ENCODE measurements at regions not wholly inside any gene's neighbourhood (a gene's known extent, or its start where the extent isn't known, plus 50 kb on each side); places are given as distances from the start of the nearest gene placed in this dataset.

DNA sequence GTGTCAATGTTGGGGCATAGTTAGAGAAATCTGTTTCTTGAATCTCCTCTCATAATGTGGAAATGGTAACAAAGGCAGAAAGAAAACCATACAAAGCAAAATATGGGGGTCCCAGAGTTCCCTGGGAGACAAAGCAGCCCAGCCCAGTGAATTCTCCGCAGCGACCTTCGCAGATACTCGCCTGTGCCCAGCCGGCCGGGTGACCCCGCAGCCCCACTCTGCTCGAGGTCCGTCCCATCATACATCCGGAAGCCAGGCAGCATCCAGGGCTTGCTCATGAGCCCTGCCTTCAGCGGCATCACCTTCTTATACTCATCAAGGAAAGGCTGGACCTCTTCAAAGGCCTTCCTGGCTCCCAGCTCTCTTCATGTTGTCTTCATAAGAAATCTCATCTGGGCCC is 774.8 kb upstream of the ID2 start:
- TF ChIP-seq, protein P1, sequence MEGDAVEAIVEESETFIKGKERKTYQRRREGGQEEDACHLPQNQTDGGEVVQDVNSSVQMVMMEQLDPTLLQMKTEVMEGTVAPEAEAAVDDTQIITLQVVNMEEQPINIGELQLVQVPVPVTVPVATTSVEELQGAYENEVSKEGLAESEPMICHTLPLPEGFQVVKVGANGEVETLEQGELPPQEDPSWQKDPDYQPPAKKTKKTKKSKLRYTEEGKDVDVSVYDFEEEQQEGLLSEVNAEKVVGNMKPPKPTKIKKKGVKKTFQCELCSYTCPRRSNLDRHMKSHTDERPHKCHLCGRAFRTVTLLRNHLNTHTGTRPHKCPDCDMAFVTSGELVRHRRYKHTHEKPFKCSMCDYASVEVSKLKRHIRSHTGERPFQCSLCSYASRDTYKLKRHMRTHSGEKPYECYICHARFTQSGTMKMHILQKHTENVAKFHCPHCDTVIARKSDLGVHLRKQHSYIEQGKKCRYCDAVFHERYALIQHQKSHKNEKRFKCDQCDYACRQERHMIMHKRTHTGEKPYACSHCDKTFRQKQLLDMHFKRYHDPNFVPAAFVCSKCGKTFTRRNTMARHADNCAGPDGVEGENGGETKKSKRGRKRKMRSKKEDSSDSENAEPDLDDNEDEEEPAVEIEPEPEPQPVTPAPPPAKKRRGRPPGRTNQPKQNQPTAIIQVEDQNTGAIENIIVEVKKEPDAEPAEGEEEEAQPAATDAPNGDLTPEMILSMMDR (IDR thresholded peaks at IDR 0.05; ENCODE audit: low read depth, low read length): no peak
- H3K4me3 ChIP-seq (replicated peaks in 1 of 2; ENCODE audit: low read depth in 2 of 2, low read length in 2 of 2): no peak overlapping the region
- no peak for DNase-seq (ENCODE audit: low read depth in 2 of 2)

DNA sequence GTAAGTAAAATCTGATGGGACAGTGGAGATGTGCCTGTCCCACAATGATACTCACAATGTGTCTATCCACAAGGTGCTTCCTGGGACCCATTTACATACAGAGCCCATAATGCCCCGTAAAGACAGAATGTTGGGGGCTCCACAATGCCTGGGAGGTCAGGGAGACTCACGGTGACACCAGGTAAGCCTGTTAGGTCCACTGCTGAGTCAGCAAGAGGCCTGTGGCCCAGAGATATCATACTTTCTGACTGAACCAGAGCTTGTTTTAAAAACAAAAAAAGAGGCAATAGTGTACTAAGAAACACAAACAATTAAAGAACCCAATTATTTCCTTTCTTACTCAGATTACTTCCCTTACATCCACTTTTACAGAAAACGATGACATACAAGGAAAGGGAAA is 771.1 kb upstream of the ID2 start:
- TF ChIP-seq, protein P1 (IDR thresholded peaks at IDR 0.05; ENCODE audit: low read depth, low read length): no peak
- no peak for DNase-seq (ENCODE audit: low read depth in 2 of 2)
- no peak overlapping the region for H3K4me3 ChIP-seq (replicated peaks in 1 of 2; ENCODE audit: low read depth in 2 of 2, low read length in 2 of 2)

DNA sequence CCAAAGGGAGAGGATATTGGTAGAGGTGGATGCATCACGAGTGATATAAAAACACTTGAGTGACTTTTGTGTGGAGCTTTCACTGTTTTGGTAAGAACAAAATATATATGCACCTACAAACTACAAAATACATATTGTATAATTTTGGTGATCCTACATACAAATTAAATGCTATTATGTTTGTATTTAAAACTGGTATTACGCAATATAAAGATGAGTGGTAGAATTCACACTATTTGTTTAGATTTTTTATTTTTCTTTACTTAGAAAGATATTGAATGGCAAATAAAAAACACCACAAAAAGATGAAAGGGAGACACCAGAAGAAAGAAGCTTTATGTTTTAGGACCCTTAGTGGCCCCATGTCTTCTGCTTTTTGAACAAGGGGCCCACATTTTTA is 770.7 kb upstream of the ID2 start:
- no peak overlapping the region for H3K4me3 ChIP-seq (replicated peaks in 1 of 2; ENCODE audit: low read depth in 2 of 2, low read length in 2 of 2)
- TF ChIP-seq, protein P1 (IDR thresholded peaks at IDR 0.05; ENCODE audit: low read depth, low read length): no peak
- no peak for DNase-seq (ENCODE audit: low read depth in 2 of 2)

GRCh38 chr2:7913974-7914373 is 767.9 kb upstream of the ID2 start:
- TF ChIP-seq, protein P1 (IDR thresholded peaks at IDR 0.05; ENCODE audit: low read depth, low read length): no peak
- H3K4me3 ChIP-seq (replicated peaks in 1 of 2; ENCODE audit: low read depth in 2 of 2, low read length in 2 of 2): no peak overlapping the region
- no peak for DNase-seq (ENCODE audit: low read depth in 2 of 2)

GRCh38 chr2:7915302-7916091 is 766.4 kb upstream of the ID2 start:
- TF ChIP-seq, protein P1 (IDR thresholded peaks at IDR 0.05; ENCODE audit: low read depth, low read length): no peak
- DNase-seq (ENCODE audit: low read depth in 2 of 2): peak; percentile 6 to 33
- peak overlapping the region; percentile 9 to 14 for H3K4me3 ChIP-seq (replicated peaks in 1 of 2; ENCODE audit: low read depth in 2 of 2, low read length in 2 of 2)

GRCh38 chr2:7916670-7917069 is 765.2 kb upstream of the ID2 start:
- H3K4me3 ChIP-seq (replicated peaks in 1 of 2; ENCODE audit: low read depth in 2 of 2, low read length in 2 of 2): no peak overlapping the region
- TF ChIP-seq, protein P1 (IDR thresholded peaks at IDR 0.05; ENCODE audit: low read depth, low read length): no peak
- DNase-seq (ENCODE audit: low read depth in 2 of 2): no peak

- no peak for DNase-seq (ENCODE audit: low read depth in 2 of 2)
- TF ChIP-seq, protein P1 (IDR thresholded peaks at IDR 0.05; ENCODE audit: low read depth, low read length): no peak
- H3K4me3 ChIP-seq (replicated peaks in 1 of 2; ENCODE audit: low read depth in 2 of 2, low read length in 2 of 2): no peak overlapping the region
Measured at GRCh38 chr2:7919510-7919909, 762.3 kb upstream of the ID2 start.
